ENCODE measurements at regions not wholly inside any gene's neighbourhood (a gene's known extent, or its start where the extent isn't known, plus 50 kb on each side); places are given as distances from the start of the nearest gene placed in this dataset.

DNA sequence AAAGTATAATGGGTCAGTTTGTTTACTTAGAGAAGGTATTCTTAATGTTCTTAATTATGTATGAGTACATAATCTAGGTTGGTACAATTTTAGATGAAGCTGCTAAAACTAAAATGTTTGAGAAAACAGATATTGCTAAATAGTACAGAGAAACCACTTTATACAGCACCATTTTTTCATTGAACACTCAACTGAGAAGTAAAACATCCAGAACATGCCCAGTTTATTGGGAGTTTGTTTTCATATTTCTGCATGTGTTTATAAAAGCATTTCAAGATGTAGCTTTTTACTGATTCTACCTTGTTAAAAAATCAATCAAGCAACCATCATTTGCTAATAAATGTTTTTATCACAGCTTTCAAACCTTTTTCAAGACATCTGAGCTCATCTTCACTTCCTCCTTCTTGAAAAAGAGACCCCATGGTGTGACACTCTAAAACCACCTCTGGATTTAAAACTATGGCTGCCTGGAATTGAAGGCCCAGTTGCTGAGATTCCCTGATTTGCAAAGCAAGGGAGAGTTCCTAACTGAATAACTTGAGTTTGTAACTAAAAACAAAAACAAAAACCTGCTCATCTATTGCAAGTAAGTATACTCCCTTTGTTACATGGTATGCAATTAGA, 585.9 kb downstream of the ZEB2 start:
- TF ChIP-seq EZH2 (IDR thresholded peaks at IDR 0.05) = no peak
- TF ChIP-seq, protein P1, sequence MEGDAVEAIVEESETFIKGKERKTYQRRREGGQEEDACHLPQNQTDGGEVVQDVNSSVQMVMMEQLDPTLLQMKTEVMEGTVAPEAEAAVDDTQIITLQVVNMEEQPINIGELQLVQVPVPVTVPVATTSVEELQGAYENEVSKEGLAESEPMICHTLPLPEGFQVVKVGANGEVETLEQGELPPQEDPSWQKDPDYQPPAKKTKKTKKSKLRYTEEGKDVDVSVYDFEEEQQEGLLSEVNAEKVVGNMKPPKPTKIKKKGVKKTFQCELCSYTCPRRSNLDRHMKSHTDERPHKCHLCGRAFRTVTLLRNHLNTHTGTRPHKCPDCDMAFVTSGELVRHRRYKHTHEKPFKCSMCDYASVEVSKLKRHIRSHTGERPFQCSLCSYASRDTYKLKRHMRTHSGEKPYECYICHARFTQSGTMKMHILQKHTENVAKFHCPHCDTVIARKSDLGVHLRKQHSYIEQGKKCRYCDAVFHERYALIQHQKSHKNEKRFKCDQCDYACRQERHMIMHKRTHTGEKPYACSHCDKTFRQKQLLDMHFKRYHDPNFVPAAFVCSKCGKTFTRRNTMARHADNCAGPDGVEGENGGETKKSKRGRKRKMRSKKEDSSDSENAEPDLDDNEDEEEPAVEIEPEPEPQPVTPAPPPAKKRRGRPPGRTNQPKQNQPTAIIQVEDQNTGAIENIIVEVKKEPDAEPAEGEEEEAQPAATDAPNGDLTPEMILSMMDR (IDR thresholded peaks at IDR 0.05) = no peak

All from neural progenitor cell (in vitro differentiated cells).